ENCODE measurements at regions not wholly inside any gene's neighbourhood (a gene's known extent, or its start where the extent isn't known, plus 50 kb on each side); places are given as distances from the start of the nearest gene placed in this dataset.

DNA sequence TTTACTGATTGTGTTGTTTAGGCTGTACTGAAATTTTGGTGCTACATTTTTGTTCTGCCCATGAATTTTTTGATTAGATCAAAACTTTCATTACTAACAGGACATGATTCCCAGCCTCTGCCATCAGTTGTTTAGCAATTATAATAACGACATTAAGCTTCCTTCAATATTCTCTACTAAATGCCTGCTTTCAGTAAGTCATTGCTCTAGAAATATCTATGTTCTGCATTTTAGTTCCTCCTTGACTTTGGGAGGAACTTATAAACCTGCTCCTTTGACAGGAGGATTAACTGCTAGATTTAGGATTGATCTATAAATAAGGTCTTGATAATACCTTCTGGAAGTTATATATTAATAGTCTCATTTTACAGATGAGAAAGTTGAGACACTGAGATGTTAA lies 269.1 kb downstream of the RAP2B start:
- TF ChIP-seq ZNF274 (IDR thresholded peaks at IDR 0.05; ENCODE audit: low read depth, low read length) (no peak), YY1 (IDR thresholded peaks at IDR 0.05; ENCODE audit: insufficient read depth, insufficient read length) (no peak), SUZ12 (IDR thresholded peaks at IDR 0.05; ENCODE audit: extremely low read depth, insufficient read depth, insufficient read length) (no peak)

All from NT2/D1 (cell line).